Pancreas (tissue), 10 donors: ENCODE measurements at regions not wholly inside any gene's neighbourhood (a gene's known extent, or its start where the extent isn't known, plus 50 kb on each side); places are given as distances from the start of the nearest gene placed in this dataset.

Experiments
- ATAC-seq, 4 donors: fragments of 200-7000 bp; cut with Tn5 transposase; one replicate each; pipeline versions ENCODE4 v1.8.0 to v1.9.1; 2020; ENCODE audit warnings: mild to moderate bottlenecking in 4 of 4, moderate library complexity in 4 of 4
- DNase-seq, 6 donors: peaks; one replicate each; pipeline ENCODE4 v3.0.0-alpha.2; 2020
- FAIRE-seq: peaks from 2 replicates; lab custom pipeline; 2012; peaks lifted over from hg19 to GRCh38; lab: Jason Lieb, UNC
- H3K27ac ChIP-seq, 4 donors: fragments of 200-600 bp; sonication (generic); 1 replicate in 3 of 4; 2 replicates in 1 of 4; pipeline versions ENCODE4 v1.5.0 to v1.8.0; 2020
- H3K27me3 ChIP-seq, 4 donors: fragments of 200-600 bp; one replicate each; pipeline ENCODE4 v1.8.0; 2021
- H3K36me3 ChIP-seq, 3 donors: fragments of 200-600 bp; sonication (generic) in 1 of 3; one replicate each; pipeline versions ENCODE4 v1.5.0 to v1.8.0; 2020 to 2021
- H3K4me1 ChIP-seq, 3 donors: fragments of 200-600 bp; one replicate each; pipeline ENCODE4 v1.8.0; 2021
- H3K4me3 ChIP-seq, 4 donors: fragments of 200-600 bp; sonication (generic) in 2 of 4; one replicate each; pipeline versions ENCODE4 v1.5.0 to v1.8.0; 2020 to 2021
- H3K9me3 ChIP-seq, 4 donors: fragments of 200-600 bp; one replicate each; pipeline ENCODE4 v1.8.0; 2021
- WGBS, 2 donors: extraction: QIAGEN DNeasy Blood & Tissue Kit; methylation state at CpG; one replicate each; pipeline ENCODE4 v1.1.7; 2013; 5-methylcytosine and 5-hydroxymethylcytosine counted together
- intact Hi-C, 3 donors: fragments of 100-400 bp; cut with DNase I; formaldehyde crosslinking; loops; one replicate each; pipeline versions ENCODE4 v1.11.1 to v1.14.2; 2022
- TF ChIP-seq, protein P1 (sequence below), 4 donors: fragments of 200-600 bp; sonication (generic) in 3 of 4; IDR thresholded peaks; one replicate each; pipeline versions ENCODE4 v1.5.0 to v1.8.0; 2021; ENCODE audit warnings: antibody characterized with exemption in 4 of 4
- donor health status: healthy with polysubstance abuse.
- donor health status: DM: no; HTN: no; CAD: no; lungs with moderate emphysema.
- donor health status: DM: no; HTN: no; CAD: no.
- donor health status: control.
- donor health status: control.
- donor health status: Bipolar disorder and iron deficiency.
- donor health status: DM: yes; HTN: yes; CAD: no.
- donor health status: DM: no; HTN: no; CAD: no.
- donor health status: DM: no; HTN: no; CAD: no.
- donor health status: DM: yes; HTN: yes; CAD: no.

DNA sequence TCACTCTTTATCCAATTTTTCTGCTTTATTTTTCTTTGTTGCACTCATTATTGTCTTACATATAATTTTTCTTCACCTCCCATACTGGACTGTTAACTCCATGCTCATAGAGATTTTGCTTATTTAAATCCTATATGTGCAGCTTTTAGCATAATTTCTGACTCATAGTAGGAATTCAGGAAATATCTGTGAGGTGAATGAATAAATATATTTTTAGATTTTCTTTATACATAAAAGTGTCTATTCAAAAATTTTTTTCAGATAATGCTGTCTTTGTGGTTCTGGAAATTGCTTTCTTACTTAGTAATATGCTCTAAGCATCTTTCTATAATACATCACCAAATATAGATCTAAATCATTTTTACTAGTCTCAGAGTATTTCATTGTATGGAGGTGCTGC, 191.8 kb upstream of the SUCLG2 start:
- no peak overlapping the region for H3K27ac ChIP-seq
- FAIRE-seq, result no peak
- no peaks in the 10 kb centered on the region for H3K27me3 ChIP-seq
- H3K4me3 ChIP-seq, result no peak overlapping the region
- no peak for ATAC-seq
- H3K36me3 ChIP-seq, result no peaks in the 10 kb centered on the region
- no peaks in the 10 kb centered on the region for H3K9me3 ChIP-seq
- TF ChIP-seq, protein P1, sequence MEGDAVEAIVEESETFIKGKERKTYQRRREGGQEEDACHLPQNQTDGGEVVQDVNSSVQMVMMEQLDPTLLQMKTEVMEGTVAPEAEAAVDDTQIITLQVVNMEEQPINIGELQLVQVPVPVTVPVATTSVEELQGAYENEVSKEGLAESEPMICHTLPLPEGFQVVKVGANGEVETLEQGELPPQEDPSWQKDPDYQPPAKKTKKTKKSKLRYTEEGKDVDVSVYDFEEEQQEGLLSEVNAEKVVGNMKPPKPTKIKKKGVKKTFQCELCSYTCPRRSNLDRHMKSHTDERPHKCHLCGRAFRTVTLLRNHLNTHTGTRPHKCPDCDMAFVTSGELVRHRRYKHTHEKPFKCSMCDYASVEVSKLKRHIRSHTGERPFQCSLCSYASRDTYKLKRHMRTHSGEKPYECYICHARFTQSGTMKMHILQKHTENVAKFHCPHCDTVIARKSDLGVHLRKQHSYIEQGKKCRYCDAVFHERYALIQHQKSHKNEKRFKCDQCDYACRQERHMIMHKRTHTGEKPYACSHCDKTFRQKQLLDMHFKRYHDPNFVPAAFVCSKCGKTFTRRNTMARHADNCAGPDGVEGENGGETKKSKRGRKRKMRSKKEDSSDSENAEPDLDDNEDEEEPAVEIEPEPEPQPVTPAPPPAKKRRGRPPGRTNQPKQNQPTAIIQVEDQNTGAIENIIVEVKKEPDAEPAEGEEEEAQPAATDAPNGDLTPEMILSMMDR (IDR thresholded peaks at IDR 0.05), result no peak
- H3K4me1 ChIP-seq, result no peaks in the 10 kb centered on the region
- intact Hi-C loops, result no loop called here
- DNase-seq, result no peak

DNA sequence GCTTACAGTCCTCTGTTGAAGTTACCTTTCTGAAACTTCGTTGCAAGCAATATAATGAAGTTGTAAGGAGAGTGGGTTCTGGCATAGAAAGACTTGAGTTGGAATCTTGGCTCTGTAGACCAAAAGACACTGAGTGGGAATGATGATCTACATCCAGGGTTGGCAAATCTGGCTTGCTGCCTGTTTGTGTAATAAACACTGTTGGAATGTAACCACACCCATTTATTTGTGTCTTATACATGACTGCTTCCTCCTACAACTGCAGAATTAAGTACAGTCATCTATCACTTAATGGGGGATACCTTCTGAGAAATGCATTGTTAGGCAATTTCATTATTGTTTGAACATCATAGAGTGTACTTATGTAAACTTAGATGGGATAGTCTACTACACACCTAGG, 178.4 kb upstream of the SUCLG2 start:
- ATAC-seq (no peak), DNase-seq (no peak), FAIRE-seq (no peak)
- Histone ChIP-seq H3K27me3 (no peaks in the 10 kb centered on the region), H3K36me3 (no peaks in the 10 kb centered on the region), H3K9me3 (no peaks in the 10 kb centered on the region), H3K27ac (no peak overlapping the region), H3K4me1 (no peaks in the 10 kb centered on the region), H3K4me3 (no peak overlapping the region)
- intact Hi-C loops, result no loop called here
- WGBS, 2 donors, result 51 to 74% methylated on average over 1 of the region's 1 CpG
- TF ChIP-seq, protein P1 (IDR thresholded peaks at IDR 0.05), result no peak

DNA sequence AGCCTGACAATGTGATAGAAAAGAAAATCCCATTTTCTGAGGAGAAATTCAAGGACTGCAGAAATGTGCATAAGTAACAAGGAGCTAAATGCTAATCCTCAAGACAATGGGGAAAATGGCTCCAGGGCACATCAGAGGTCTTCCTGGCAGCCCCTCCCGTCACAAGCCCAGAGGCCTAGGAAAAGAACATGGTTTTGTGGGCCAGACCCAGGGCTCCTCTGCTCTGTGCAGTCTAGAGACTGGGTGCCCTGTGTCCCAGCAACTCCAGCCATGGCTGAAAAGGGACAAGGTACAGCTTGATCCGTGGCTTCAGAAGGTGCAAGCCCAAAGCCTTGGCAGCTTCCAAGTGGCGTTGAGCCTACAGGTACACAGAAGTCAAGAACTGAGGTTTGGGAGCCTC, 176.8 kb upstream of the SUCLG2 start:
- Histone ChIP-seq H3K27ac (no peak overlapping the region), H3K27me3 (no peaks in the 10 kb centered on the region), H3K4me1 (no peaks in the 10 kb centered on the region), H3K36me3 (no peaks in the 10 kb centered on the region), H3K9me3 (no peaks in the 10 kb centered on the region), H3K4me3 (no peak overlapping the region)
- TF ChIP-seq, protein P1 (IDR thresholded peaks at IDR 0.05), result no peak
- intact Hi-C loops, result no loop called here
- WGBS, 2 donors, result 75 to 78% methylated on average over 3 of the region's 3 CpGs
- ATAC-seq (no peak), DNase-seq (no peak), FAIRE-seq (no peak)

DNA sequence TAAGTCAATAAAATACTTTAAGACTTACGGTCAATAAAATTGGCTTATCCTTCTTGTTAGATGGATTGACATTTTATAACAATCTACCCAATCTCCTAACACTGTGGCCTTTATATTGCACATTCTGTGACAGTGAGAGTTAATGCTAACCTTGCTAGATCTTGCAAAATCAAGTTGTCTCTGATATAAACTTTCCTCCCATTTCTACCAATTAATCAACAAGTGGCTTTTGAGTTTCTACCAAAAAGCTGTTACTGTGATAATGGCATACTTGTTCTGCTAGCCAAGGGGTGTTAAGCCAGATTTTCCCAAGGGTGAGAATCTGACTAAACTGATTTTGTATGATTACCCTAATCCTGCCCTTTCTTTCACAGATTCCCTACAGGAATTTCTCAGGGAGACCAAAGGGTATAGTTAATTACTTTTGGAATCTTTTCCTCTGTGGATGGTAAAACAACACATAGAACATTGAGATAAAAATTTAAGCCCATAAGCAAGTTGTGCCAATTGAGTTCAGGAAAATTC, 174.1 kb upstream of the SUCLG2 start:
- ATAC-seq (peak in 2 of 4 donors; percentile 35 to 70), DNase-seq (no peak), FAIRE-seq (no peak)
- H3K9me3 ChIP-seq, result no peaks in the 10 kb centered on the region
- WGBS, 2 donors, result 70 to 79% methylated on average over 1 of the region's 1 CpG
- H3K27ac ChIP-seq, result no peak overlapping the region
- no peak overlapping the region for H3K4me3 ChIP-seq
- H3K27me3 ChIP-seq, result no peaks in the 10 kb centered on the region
- intact Hi-C loops, result no loop called here
- H3K4me1 ChIP-seq, result no peaks in the 10 kb centered on the region
- TF ChIP-seq, protein P1 (IDR thresholded peaks at IDR 0.05), result no peak
- no peaks in the 10 kb centered on the region for H3K36me3 ChIP-seq

DNA sequence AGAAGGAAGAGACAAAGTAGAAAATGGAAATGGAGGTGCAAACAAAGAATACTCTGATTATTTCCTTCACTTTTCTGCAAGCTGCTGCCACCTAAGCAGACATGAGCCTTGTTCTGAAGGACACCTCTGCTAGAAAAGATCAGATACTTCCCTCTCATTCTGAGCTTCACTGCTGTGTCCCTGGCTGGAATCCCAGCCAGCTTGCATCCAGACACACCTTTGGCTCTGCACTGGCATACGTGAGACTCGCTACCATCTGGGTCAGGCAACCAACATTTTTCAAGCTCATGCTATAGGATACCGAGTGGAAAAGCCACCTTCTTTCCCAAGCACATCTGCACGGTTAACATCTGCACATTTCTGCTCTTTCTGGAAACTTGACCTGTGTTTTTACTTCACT, 166.7 kb upstream of the SUCLG2 start:
- intact Hi-C loops, result no loop called here
- Histone ChIP-seq H3K36me3 (no peaks in the 10 kb centered on the region), H3K27me3 (no peaks in the 10 kb centered on the region), H3K4me1 (no peaks in the 10 kb centered on the region), H3K27ac (no peak overlapping the region), H3K9me3 (no peaks in the 10 kb centered on the region), H3K4me3 (no peak overlapping the region)
- ATAC-seq (no peak), FAIRE-seq (no peak), DNase-seq (no peak)
- TF ChIP-seq, protein P1 (IDR thresholded peaks at IDR 0.05), result no peak
- 64 to 83% methylated on average over 4 of the region's 4 CpGs for WGBS, 2 donors
